SK-N-SH treated with all-trans-retinoic acid at 6 μM for 48 hours (cell line): ENCODE measurements at regions not wholly inside any gene's neighbourhood (a gene's known extent, or its start where the extent isn't known, plus 50 kb on each side); places are given as distances from the start of the nearest gene placed in this dataset.
A peak's percentile ranks its signal among the peaks of the same experiment; 100 is the strongest.

Experiments used
- ATAC-seq: fragments of 200-7000 bp; cut with Tn5 transposase; 3 replicates; pipeline ENCODE4 v1.9.1; 2020; ENCODE audit warnings: mild to moderate bottlenecking, moderate library complexity
- ARNTL ChIP-seq: fragments of 450-650 bp; formaldehyde crosslinking; IDR thresholded peaks from 2 replicates; pipeline ENCODE4 v1.5.0; 2020; ENCODE audit warnings: low read depth, mild to moderate bottlenecking, moderate library complexity, borderline replicate concordance
- BACH2 ChIP-seq: fragments of 250-450 bp; sonication (Bioruptor Pico); IDR thresholded peaks from 2 replicates; pipeline ENCODE4 v1.9.0; 2021; ENCODE audit warnings: mild to moderate bottlenecking, borderline replicate concordance
- CSDC2 ChIP-seq: fragments of 250-450 bp; sonication (Bioruptor Pico); IDR thresholded peaks from 2 replicates; pipeline ENCODE4 v1.5.0; 2020; ENCODE audit warnings: mild to moderate bottlenecking, moderate library complexity
- ESRRG ChIP-seq: fragments of 250-450 bp; sonication (Bioruptor Pico); IDR thresholded peaks from 2 replicates; pipeline ENCODE4 v1.6.1; 2021; ENCODE audit warnings: mild to moderate bottlenecking
- GLIS3 ChIP-seq: fragments of 250-450 bp; sonication (Bioruptor Pico); IDR thresholded peaks from 2 replicates; pipeline ENCODE4 v1.5.0; 2020; ENCODE audit warnings: mild to moderate bottlenecking, moderate library complexity
- ISL1 ChIP-seq: fragments of 250-450 bp; sonication (Bioruptor Pico); IDR thresholded peaks from 2 replicates; pipeline ENCODE4 v2.1.2; 2022; ENCODE audit warnings: mild to moderate bottlenecking, moderate library complexity
- OSR1 ChIP-seq: fragments of 250-450 bp; sonication (Bioruptor Pico); IDR thresholded peaks from 2 replicates; pipeline ENCODE4 v1.8.0; 2022; ENCODE audit warnings: moderate library complexity, mild to moderate bottlenecking, inconsistent platforms
- PPARA ChIP-seq: fragments of 250-450 bp; sonication (Bioruptor Pico); IDR thresholded peaks from 2 replicates; pipeline ENCODE4 v1.5.0; 2020; ENCODE audit warnings: mild to moderate bottlenecking, borderline replicate concordance
- SNAI2 ChIP-seq: fragments of 250-450 bp; sonication (Bioruptor Pico); IDR thresholded peaks from 2 replicates; pipeline ENCODE4 v1.5.0; 2020; ENCODE audit warnings: mild to moderate bottlenecking, moderate library complexity
- TCF4 ChIP-seq: fragments of 250-450 bp; sonication (Bioruptor Pico); IDR thresholded peaks from 2 replicates; pipeline ENCODE4 v1.8.0; 2021; ENCODE audit warnings: mild to moderate bottlenecking, moderate library complexity, borderline replicate concordance
- TOX ChIP-seq: fragments of 250-450 bp; sonication (Bioruptor Pico); IDR thresholded peaks from 2 replicates; pipeline ENCODE4 v1.8.0; 2021; ENCODE audit warnings: mild to moderate bottlenecking, moderate library complexity, borderline replicate concordance
- ZC3H10 ChIP-seq: fragments of 250-450 bp; sonication (Bioruptor Pico); IDR thresholded peaks from 2 replicates; pipeline ENCODE4 v1.5.1; 2021; ENCODE audit warnings: mild to moderate bottlenecking, moderate library complexity
- ZFP3 ChIP-seq: fragments of 250-450 bp; sonication (Bioruptor Pico); IDR thresholded peaks from 2 replicates; pipeline ENCODE4 v1.5.0; 2020; ENCODE audit warnings: mild to moderate bottlenecking, moderate library complexity
- ZNF70 ChIP-seq: fragments of 450-650 bp; formaldehyde crosslinking; IDR thresholded peaks from 2 replicates; pipeline ENCODE4 v1.5.0; 2020; ENCODE audit warnings: mild to moderate bottlenecking, moderate library complexity
- ZNF8 ChIP-seq: fragments of 450-650 bp; formaldehyde crosslinking; IDR thresholded peaks from 2 replicates; pipeline ENCODE4 v1.5.0; 2020; ENCODE audit warnings: mild to moderate bottlenecking, moderate library complexity
- TF ChIP-seq, protein P1 (sequence below): fragments of 250-450 bp; sonication (Bioruptor Pico); IDR thresholded peaks from 2 replicates; pipeline ENCODE4 v1.5.0; 2020; ENCODE audit warnings: mild to moderate bottlenecking, moderate library complexity
- TF ChIP-seq, protein P2 (sequence below): fragments of 250-450 bp; sonication (Bioruptor Pico); IDR thresholded peaks from 2 replicates; pipeline ENCODE4 v1.8.0; 2021; ENCODE audit warnings: low read depth, mild to moderate bottlenecking, moderate library complexity, borderline replicate concordance
- TF ChIP-seq, protein P3 (sequence below): fragments of 250-450 bp; sonication (Bioruptor Pico); IDR thresholded peaks from 2 replicates; pipeline ENCODE4 v1.8.0; 2020; ENCODE audit warnings: mild to moderate bottlenecking, moderate library complexity, borderline replicate concordance
- TF ChIP-seq, protein P4 (sequence below): fragments of 250-450 bp; sonication (Bioruptor Pico); IDR thresholded peaks from 2 replicates; pipeline ENCODE4 v1.5.1; 2021; ENCODE audit warnings: mild to moderate bottlenecking, moderate library complexity
- TF ChIP-seq, protein P5 (sequence below): fragments of 250-450 bp; sonication (Bioruptor Pico); IDR thresholded peaks from 2 replicates; pipeline ENCODE4 v1.5.1; 2020; ENCODE audit warnings: low read depth, mild to moderate bottlenecking, moderate library complexity

DNA sequence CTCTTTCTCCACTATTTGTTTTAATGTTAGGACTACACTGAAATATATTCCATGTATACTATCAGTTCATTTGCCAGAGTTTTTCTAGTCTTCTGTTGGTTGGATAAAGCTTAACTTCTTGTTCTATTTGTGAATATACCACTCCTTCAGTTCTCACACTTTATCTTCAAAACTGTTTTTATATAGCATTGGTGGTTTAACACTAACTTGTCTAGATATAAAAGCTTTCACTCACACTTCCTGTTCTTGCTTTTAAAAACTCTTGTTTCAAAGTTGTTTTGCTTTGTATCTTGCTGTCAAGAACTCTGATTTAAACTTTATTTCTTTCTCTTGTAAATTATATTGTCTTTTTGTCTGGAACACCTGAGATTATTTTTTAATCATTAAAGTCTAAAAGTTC, 226.8 kb upstream of the TENT5A start:
- TF ChIP-seq, protein P1, sequence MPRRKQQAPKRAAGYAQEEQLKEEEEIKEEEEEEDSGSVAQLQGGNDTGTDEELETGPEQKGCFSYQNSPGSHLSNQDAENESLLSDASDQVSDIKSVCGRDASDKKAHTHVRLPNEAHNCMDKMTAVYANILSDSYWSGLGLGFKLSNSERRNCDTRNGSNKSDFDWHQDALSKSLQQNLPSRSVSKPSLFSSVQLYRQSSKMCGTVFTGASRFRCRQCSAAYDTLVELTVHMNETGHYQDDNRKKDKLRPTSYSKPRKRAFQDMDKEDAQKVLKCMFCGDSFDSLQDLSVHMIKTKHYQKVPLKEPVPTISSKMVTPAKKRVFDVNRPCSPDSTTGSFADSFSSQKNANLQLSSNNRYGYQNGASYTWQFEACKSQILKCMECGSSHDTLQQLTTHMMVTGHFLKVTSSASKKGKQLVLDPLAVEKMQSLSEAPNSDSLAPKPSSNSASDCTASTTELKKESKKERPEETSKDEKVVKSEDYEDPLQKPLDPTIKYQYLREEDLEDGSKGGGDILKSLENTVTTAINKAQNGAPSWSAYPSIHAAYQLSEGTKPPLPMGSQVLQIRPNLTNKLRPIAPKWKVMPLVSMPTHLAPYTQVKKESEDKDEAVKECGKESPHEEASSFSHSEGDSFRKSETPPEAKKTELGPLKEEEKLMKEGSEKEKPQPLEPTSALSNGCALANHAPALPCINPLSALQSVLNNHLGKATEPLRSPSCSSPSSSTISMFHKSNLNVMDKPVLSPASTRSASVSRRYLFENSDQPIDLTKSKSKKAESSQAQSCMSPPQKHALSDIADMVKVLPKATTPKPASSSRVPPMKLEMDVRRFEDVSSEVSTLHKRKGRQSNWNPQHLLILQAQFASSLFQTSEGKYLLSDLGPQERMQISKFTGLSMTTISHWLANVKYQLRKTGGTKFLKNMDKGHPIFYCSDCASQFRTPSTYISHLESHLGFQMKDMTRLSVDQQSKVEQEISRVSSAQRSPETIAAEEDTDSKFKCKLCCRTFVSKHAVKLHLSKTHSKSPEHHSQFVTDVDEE (CRISPR knock-in tag): no peak
- TF ChIP-seq ZNF70 (CRISPR knock-in tag) (no peak), ISL1 (CRISPR knock-in tag) (no peak), CSDC2 (CRISPR knock-in tag) (no peak), PPARA (CRISPR knock-in tag) (no peak), BACH2 (no peak)
- TF ChIP-seq, protein P2, sequence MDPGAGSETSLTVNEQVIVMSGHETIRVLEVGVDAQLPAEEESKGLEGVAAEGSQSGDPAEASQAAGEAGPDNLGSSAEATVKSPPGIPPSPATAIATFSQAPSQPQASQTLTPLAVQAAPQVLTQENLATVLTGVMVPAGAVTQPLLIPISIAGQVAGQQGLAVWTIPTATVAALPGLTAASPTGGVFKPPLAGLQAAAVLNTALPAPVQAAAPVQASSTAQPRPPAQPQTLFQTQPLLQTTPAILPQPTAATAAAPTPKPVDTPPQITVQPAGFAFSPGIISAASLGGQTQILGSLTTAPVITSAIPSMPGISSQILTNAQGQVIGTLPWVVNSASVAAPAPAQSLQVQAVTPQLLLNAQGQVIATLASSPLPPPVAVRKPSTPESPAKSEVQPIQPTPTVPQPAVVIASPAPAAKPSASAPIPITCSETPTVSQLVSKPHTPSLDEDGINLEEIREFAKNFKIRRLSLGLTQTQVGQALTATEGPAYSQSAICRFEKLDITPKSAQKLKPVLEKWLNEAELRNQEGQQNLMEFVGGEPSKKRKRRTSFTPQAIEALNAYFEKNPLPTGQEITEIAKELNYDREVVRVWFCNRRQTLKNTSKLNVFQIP: no peak
- TF ChIP-seq, protein P3, sequence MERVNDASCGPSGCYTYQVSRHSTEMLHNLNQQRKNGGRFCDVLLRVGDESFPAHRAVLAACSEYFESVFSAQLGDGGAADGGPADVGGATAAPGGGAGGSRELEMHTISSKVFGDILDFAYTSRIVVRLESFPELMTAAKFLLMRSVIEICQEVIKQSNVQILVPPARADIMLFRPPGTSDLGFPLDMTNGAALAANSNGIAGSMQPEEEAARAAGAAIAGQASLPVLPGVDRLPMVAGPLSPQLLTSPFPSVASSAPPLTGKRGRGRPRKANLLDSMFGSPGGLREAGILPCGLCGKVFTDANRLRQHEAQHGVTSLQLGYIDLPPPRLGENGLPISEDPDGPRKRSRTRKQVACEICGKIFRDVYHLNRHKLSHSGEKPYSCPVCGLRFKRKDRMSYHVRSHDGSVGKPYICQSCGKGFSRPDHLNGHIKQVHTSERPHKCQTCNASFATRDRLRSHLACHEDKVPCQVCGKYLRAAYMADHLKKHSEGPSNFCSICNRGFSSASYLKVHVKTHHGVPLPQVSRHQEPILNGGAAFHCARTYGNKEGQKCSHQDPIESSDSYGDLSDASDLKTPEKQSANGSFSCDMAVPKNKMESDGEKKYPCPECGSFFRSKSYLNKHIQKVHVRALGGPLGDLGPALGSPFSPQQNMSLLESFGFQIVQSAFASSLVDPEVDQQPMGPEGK (CRISPR knock-in tag): no peak
- no peak for ATAC-seq

DNA sequence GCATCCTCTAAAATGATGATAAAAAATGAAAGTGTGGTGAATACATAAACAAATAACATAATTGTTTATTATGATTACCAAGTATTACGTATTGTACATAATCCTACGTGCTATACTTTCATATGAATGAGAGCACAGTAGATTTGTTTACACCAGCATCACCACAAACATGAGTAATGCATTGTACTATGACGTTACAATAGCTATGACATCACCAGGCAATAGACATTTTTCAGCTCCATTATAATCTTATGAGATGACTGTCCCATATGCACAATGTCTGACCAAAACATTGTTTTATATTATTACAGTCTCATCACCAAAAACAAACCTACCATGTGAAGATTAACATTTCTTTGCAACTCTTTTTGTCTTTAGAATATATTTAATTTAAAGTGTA, 225.7 kb upstream of the TENT5A start:
- no peak for ATAC-seq
- TF ChIP-seq ZNF8 (CRISPR knock-in tag): no peak

DNA sequence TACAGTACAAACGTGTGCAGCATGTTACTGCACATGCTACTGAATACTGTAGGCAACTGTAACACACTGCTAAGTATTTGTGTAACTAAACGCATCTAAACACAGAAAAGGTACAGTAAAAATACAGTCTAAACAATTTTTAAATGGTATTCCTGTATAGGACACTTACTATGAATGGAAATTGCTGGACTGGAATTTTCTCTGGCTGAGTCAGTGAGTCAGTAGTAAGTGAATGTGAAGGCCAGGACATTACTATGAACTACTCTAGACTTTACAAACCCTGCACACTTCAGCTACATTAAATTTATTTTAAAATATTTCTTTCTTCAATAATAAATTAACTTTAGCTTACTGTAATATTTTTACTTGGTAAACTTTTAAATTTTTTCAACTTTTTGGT, 225.0 kb upstream of the TENT5A start:
- TF ChIP-seq, protein P4, sequence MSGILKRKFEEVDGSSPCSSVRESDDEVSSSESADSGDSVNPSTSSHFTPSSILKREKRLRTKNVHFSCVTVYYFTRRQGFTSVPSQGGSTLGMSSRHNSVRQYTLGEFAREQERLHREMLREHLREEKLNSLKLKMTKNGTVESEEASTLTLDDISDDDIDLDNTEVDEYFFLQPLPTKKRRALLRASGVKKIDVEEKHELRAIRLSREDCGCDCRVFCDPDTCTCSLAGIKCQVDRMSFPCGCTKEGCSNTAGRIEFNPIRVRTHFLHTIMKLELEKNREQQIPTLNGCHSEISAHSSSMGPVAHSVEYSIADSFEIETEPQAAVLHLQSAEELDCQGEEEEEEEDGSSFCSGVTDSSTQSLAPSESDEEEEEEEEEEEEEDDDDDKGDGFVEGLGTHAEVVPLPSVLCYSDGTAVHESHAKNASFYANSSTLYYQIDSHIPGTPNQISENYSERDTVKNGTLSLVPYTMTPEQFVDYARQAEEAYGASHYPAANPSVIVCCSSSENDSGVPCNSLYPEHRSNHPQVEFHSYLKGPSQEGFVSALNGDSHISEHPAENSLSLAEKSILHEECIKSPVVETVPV (CRISPR knock-in tag): no peak
- TF ChIP-seq, protein P1 (CRISPR knock-in tag): no peak
- TF ChIP-seq, protein P3 (CRISPR knock-in tag): no peak
- TF ChIP-seq ARNTL (CRISPR knock-in tag) (no peak), PPARA (CRISPR knock-in tag) (no peak), ZFP3 (CRISPR knock-in tag) (no peak), ESRRG (CRISPR knock-in tag) (no peak), SNAI2 (CRISPR knock-in tag) (no peak), CSDC2 (CRISPR knock-in tag) (no peak), OSR1 (no peak), TCF4 (CRISPR knock-in tag) (no peak), TOX (no peak), ZNF70 (CRISPR knock-in tag) (no peak), ZC3H10 (CRISPR knock-in tag) (no peak), ZNF8 (CRISPR knock-in tag) (no peak), BACH2 (no peak), ISL1 (CRISPR knock-in tag) (no peak), GLIS3 (CRISPR knock-in tag) (no peak)
- TF ChIP-seq, protein P2: no peak
- TF ChIP-seq, protein P5, sequence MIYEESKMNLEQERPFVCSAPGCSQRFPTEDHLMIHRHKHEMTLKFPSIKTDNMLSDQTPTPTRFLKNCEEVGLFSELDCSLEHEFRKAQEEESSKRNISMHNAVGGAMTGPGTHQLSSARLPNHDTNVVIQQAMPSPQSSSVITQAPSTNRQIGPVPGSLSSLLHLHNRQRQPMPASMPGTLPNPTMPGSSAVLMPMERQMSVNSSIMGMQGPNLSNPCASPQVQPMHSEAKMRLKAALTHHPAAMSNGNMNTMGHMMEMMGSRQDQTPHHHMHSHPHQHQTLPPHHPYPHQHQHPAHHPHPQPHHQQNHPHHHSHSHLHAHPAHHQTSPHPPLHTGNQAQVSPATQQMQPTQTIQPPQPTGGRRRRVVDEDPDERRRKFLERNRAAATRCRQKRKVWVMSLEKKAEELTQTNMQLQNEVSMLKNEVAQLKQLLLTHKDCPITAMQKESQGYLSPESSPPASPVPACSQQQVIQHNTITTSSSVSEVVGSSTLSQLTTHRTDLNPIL (CRISPR knock-in tag): no peak
- ATAC-seq: peak; percentile 84
